D721Med (cell line): ENCODE measurements at regions not wholly inside any gene's neighbourhood (a gene's known extent, or its start where the extent isn't known, plus 50 kb on each side); places are given as distances from the start of the nearest gene placed in this dataset.

Experiments
- DNase-seq: peaks from one replicate; pipeline ENCODE4 v3.0.0; 2011; ENCODE audit warnings: low spot score; ENCODE audit not compliant: insufficient read length
- FAIRE-seq: peaks from 2 replicates; lab custom pipeline; 2011; peaks lifted over from hg19 to GRCh38; lab: Jason Lieb, UNC
- TF ChIP-seq, protein P1 (sequence below): IDR thresholded peaks from 2 replicates; pipeline ENCODE4 v1.5.1; 2012; ENCODE audit warnings: mild to moderate bottlenecking, control low read depth; ENCODE audit not compliant: insufficient read depth; ENCODE audit errors: missing control alignments

DNA sequence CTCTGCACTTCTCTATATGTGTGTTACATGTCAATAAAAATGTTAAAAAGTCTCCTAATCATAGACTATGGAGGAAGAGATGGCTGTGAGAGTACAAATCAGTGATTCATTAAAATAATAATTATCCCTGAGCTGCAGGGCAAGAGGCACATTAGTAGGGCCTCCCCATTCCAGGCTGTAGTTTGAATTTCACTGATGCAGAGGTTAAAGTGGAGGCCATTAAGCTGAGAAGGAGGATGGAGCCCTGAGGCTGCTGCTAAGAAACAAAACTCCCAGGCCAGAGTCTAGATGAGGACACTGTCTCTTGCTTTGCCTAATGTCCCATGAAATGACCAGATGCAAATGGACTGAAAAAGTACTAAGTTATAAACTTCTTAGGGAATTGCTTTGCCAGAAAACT, 89.1 kb upstream of the WDR26 start:
- TF ChIP-seq, protein P1, sequence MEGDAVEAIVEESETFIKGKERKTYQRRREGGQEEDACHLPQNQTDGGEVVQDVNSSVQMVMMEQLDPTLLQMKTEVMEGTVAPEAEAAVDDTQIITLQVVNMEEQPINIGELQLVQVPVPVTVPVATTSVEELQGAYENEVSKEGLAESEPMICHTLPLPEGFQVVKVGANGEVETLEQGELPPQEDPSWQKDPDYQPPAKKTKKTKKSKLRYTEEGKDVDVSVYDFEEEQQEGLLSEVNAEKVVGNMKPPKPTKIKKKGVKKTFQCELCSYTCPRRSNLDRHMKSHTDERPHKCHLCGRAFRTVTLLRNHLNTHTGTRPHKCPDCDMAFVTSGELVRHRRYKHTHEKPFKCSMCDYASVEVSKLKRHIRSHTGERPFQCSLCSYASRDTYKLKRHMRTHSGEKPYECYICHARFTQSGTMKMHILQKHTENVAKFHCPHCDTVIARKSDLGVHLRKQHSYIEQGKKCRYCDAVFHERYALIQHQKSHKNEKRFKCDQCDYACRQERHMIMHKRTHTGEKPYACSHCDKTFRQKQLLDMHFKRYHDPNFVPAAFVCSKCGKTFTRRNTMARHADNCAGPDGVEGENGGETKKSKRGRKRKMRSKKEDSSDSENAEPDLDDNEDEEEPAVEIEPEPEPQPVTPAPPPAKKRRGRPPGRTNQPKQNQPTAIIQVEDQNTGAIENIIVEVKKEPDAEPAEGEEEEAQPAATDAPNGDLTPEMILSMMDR: no peak
- FAIRE-seq (no peak), DNase-seq (no peak)

DNA sequence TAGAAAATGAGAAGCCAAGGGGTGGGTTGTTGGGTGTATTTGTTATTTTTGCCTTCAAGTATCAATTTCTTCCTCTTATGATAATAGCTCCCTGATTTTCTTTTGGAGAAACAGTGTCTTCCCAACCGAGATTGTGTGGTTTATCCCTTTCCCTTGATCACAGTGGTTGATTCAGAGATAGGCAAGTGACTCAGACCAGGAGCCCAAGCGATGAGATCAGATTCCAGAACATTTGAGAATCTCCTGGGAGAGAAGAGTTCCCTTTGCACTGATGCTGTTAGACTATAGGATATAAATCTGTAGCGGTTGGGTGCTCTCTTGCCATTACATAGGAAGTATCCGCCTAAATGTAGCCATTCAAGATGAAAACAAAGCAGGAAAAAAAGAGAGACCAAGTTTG, 90.1 kb upstream of the WDR26 start:
- DNase-seq (no peak), FAIRE-seq (no peak)
- TF ChIP-seq, protein P1: no peak

DNA sequence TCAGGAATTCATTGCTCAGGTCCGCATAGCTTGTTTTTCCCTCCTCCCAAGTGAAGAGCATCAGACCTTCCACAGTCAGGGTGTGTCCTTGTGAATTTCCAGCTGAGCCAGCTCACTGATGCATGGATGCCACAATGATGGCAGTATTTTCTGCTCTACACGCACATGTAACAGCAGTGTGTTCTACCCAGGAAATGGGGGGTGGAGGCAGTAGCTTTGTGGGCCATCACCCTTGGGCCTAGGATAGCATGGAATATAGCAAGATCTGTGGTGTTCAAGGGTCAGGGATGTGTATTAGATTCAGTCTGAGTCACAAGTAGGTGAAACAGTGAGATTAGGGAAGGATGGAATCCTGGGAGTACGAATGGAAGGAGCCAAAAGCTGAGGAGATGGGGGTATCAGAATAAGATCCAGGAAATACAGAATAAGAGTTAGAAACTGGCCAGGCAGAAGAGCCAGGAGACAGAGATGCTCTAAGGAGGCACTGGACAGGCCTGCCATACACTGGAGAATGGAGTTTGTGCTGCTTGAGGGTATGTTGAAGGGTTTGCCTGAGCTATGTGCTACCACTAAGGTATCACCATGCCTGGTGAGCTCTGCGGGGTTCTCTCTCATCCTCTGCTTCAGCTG, 90.6 kb upstream of the CNIH3 start:
- DNase-seq: no peak
- TF ChIP-seq, protein P1: no peak
- FAIRE-seq: no peak

DNA sequence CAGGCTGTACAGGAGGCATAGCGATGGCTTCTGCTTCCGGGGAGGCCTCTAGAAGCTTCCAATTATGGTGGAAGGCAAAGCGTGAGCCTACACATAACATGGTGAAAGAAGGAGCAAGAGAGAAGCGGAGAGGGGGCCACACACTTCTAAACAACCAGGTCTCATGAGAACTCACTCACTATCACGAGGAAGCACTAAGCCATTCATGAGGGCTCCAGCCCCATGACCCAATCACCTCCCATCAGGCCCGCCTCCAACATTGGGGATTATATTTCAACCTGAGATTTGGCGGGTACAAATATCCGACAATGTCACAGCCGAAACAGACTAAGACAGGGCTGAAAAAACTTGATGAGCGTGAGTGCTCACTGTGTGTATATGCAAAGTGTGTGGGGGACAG, 89.3 kb upstream of the CNIH3 start:
- FAIRE-seq (no peak), DNase-seq (no peak)
- TF ChIP-seq, protein P1: no peak

DNA sequence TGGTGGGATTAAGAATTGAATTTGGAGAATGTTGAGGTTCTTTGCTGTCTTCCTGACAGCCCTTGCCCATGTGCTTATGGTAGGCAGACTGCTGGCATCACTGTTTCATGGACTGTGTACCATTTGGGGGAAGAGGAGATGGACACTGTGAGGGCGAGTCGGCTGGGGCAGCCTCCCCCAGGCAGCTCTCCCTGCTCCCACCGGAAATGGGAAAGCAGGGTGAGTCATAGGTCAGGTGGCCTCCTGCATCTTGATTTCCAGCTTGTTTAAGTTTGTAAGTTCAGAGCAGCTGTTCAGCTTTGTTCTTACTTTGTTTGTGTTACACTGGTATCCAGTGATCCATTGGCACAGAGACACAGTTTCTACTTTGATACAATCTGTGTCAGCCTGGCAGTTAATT, 87.2 kb upstream of the CNIH3 start:
- DNase-seq: no peak
- FAIRE-seq: no peak
- TF ChIP-seq, protein P1: no peak

DNA sequence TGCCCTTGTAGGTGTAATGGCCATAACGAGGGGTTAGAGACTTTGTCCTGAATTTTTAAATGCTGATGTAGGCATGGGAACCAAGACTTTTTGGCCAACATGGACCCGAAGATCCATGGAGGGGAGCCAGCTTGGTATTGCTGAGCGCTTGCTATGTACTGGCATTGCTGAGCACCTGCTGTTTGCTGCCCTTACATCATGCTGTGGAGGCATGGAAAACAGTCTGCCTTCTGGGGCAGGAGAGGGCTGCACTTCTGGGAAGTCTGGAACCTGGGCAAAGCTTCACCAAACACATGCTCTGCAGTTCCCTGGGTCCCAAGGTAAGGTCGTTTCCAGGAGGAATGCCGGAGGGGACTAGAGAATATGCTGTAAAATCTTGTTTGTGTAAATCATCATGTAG, 86.3 kb upstream of the CNIH3 start:
- no peak for FAIRE-seq
- TF ChIP-seq, protein P1: no peak

DNA sequence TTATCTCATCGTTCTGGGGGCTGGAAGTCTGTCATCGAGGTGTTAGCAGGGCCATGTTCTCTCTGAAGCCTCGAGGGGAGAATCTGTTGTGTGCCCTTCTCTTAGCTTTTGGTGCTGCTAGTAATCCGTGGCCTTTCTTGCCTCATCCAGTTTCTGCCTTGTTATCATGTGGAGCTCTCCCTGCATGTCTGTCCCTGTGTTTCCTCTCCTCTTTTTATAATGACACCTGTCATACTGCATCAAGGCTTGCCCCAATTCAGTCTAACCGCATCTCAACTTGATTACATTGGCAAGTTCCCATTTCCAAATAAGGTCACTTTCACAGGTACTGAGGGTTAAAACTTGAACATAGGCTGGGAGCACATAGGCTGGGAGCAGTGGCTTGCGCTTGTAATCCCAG, 82.6 kb upstream of the CNIH3 start:
- TF ChIP-seq, protein P1: no peak
- DNase-seq: no peak
- FAIRE-seq: no peak

More for the DNA sequence above, 86.3 kb upstream of the CNIH3 start:
- DNase-seq: no peak
